ENCODE measurements at regions not wholly inside any gene's neighbourhood (a gene's known extent, or its start where the extent isn't known, plus 50 kb on each side); places are given as distances from the start of the nearest gene placed in this dataset.
A peak's percentile ranks its signal among the peaks of the same experiment; 100 is the strongest.

DNA sequence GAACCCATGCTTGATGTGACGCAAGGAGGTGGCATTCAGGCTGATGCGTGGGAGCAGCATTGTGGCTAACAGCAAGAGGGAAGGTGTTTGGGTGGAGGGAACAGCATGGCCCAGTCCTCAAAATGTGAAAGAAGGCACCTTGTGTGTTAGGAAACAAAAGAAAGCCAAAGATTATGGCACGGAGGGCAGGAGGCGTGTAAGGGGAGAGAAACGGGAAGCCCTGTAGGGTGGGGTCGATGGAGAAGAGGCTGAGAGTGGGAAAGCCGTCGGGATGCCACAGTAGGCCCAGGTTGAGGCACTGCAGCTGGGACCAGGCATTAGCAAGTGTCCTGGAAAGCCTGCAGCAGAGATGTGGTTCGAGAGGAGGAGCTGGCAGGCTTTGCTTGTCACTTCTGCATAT is 241.1 kb downstream of the GADD45G start:
- Histone ChIP-seq H3K9me3 (no peaks in the 10 kb centered on the region), H3K4me1 (replicated peaks) (peaks cover 10% of the 10 kb centered on the region), H3K4me3 (no peak overlapping the region), H3K27me3 (replicated peaks; ENCODE audit: insufficient read depth) (no peaks in the 10 kb centered on the region), H3K36me3 (no peaks in the 10 kb centered on the region), H3K27ac (no peak overlapping the region)
- DNase-seq (ENCODE audit: low spot score), result no peak
- TF ChIP-seq, protein P1, sequence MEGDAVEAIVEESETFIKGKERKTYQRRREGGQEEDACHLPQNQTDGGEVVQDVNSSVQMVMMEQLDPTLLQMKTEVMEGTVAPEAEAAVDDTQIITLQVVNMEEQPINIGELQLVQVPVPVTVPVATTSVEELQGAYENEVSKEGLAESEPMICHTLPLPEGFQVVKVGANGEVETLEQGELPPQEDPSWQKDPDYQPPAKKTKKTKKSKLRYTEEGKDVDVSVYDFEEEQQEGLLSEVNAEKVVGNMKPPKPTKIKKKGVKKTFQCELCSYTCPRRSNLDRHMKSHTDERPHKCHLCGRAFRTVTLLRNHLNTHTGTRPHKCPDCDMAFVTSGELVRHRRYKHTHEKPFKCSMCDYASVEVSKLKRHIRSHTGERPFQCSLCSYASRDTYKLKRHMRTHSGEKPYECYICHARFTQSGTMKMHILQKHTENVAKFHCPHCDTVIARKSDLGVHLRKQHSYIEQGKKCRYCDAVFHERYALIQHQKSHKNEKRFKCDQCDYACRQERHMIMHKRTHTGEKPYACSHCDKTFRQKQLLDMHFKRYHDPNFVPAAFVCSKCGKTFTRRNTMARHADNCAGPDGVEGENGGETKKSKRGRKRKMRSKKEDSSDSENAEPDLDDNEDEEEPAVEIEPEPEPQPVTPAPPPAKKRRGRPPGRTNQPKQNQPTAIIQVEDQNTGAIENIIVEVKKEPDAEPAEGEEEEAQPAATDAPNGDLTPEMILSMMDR (IDR thresholded peaks at IDR 0.05), result no peak
- no peak for TF ChIP-seq POLR2AphosphoS5 (IDR thresholded peaks at IDR 0.05)
- TF ChIP-seq POLR2A (IDR thresholded peaks at IDR 0.05), result no peak
- intact Hi-C loops (cut with DNase I), result no loop called here
- WGBS, result 88% methylated on average over 9 of the region's 9 CpGs

DNA sequence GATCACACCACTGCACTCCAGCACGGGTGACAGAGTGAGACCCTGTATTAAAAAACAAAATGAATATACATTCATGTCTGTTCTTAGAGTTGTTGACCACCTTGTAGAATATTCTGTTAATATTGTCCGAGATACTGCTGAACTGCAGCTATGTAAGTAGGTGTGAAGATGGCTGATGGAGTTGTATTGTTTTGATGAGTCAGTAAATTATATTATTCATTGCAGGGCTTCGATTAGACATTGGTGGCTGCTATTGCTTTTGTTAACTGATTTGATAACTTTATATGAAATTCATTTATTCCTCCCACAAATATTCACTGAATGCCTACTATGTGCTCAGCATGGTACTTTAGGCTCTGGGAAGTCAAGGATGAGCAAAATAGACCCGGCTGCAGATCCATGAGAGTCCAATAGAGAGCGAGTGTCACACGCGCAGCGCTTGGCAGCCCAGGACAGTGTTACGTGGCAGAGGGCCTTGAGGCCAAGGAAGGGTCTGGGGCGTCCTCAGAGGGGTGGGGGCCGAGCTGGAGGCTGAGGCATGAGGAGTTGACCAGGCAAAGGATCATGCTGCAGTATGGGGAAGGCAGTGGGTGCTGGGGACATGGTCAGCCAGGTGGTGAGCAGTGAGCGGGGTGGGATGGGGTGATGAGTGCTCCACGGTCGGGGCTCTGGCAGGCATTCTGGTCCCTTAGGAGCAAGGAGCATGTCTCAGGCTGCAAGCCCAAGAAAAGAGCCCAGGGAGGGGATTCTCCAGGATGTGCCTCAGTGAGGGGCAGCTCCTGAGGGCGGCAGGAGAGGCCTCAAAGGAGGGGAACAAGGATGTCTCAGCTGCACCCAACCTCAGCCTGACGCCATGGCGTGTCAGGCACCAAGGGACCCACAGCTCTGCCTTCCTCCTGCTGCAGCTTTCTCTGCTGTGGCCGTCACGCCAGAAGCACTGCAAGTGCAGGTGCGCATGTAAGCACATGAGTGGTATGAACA is 243.5 kb downstream of the GADD45G start:
- DNase-seq (ENCODE audit: low spot score), result no peak
- Histone ChIP-seq H3K4me1 (replicated peaks) (peaks cover 14% of the 10 kb centered on the region), H3K9me3 (no peaks in the 10 kb centered on the region), H3K36me3 (no peaks in the 10 kb centered on the region), H3K27ac (no peak overlapping the region), H3K4me3 (no peak overlapping the region), H3K27me3 (replicated peaks; ENCODE audit: insufficient read depth) (no peaks in the 10 kb centered on the region)
- WGBS, result 91% methylated on average over 20 of the region's 20 CpGs
- intact Hi-C loops (cut with DNase I), result no loop called here
- no peak for TF ChIP-seq POLR2A (IDR thresholded peaks at IDR 0.05)
- TF ChIP-seq, protein P1 (IDR thresholded peaks at IDR 0.05), result no peak
- no peak for TF ChIP-seq POLR2AphosphoS5 (IDR thresholded peaks at IDR 0.05)

DNA sequence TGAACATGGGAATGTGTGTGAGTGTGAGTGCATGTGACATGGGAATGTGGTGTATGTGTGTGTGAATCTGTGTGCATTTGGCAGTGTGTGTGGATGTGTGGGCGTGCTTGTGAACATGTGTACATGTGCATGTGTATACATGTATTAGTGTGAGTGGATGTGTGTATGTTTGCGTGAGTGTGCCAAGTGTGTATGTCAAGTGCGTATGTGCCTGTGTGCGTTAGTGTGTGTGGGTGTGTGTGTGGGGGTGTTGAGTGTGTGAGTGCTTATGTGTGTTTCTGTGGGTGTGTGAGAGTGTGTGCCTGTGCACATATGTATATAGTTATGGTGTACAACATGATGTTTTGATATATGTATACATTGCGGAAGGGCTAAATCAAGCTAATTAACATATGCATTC is 244.3 kb downstream of the GADD45G start:
- DNase-seq (ENCODE audit: low spot score), result no peak

DNA sequence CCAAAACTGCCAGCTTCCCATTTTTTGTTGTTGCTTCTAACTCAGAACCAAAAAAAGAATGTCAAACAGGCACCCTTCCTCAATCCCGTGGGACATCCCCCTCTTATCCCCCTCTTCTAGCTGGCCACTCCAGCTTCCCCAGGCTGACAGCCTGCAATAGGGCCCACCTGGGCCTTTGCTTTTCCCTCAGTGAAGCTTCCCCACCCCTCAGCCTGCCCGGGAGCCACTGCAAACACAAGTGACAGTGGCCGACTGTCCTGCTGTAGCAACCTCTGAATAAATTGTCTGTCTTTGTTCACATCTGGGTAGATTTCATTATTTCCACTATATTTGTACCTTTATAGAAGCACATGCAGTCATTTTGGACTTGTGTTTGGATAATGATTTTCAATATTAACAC is 245.3 kb downstream of the GADD45G start:
- peaks cover 9% of the 10 kb centered on the region for H3K4me1 ChIP-seq (replicated peaks)
- no peaks in the 10 kb centered on the region for H3K27me3 ChIP-seq (replicated peaks; ENCODE audit: insufficient read depth)
- intact Hi-C loops (cut with DNase I), result no loop called here
- 33% methylated on average over 3 of the region's 3 CpGs for WGBS
- H3K36me3 ChIP-seq, result no peaks in the 10 kb centered on the region
- no peak for DNase-seq (ENCODE audit: low spot score)
- H3K4me3 ChIP-seq, result no peak overlapping the region
- H3K9me3 ChIP-seq, result no peaks in the 10 kb centered on the region
- H3K27ac ChIP-seq, result peak overlapping the region in 1 of 2 donors; percentile 35
- TF ChIP-seq POLR2A (IDR thresholded peaks at IDR 0.05), result no peak
- no peak for TF ChIP-seq POLR2AphosphoS5 (IDR thresholded peaks at IDR 0.05)
- TF ChIP-seq, protein P1 (IDR thresholded peaks at IDR 0.05), result no peak

More for the DNA sequence above, 244.3 kb downstream of the GADD45G start:
- peaks cover 12% of the 10 kb centered on the region for H3K4me1 ChIP-seq (replicated peaks)
- no peak overlapping the region for H3K4me3 ChIP-seq
- H3K36me3 ChIP-seq, result no peaks in the 10 kb centered on the region
- no peaks in the 10 kb centered on the region for H3K9me3 ChIP-seq
- TF ChIP-seq, protein P1 (IDR thresholded peaks at IDR 0.05), result no peak
- TF ChIP-seq POLR2AphosphoS5 (IDR thresholded peaks at IDR 0.05), result no peak
- no peak for TF ChIP-seq POLR2A (IDR thresholded peaks at IDR 0.05)
- no peaks in the 10 kb centered on the region for H3K27me3 ChIP-seq (replicated peaks; ENCODE audit: insufficient read depth)
- H3K27ac ChIP-seq, result no peak overlapping the region
- 97% methylated on average over 5 of the region's 5 CpGs for WGBS
- intact Hi-C loops (cut with DNase I), result no loop called here
